B cell (primary cell): ENCODE measurements at regions not wholly inside any gene's neighbourhood (a gene's known extent, or its start where the extent isn't known, plus 50 kb on each side); places are given as distances from the start of the nearest gene placed in this dataset.

Experiments
- ATAC-seq: fragments of 200-7000 bp; cut with Tn5 transposase; one replicate; pipeline ENCODE4 v1.10.0; 2021; ENCODE audit warnings: low read depth, mild to moderate bottlenecking, moderate number of reproducible peaks, moderate library complexity
- CTCF ChIA-PET: fragments of 350-600 bp; sonication (Branson Sonifier 250); formaldehyde crosslinking; loops from one replicate; lab custom pipeline; 2021; ENCODE audit warnings: antibody characterized with exemption, inconsistent platforms; lab: Charles Lee
- POLR2A ChIA-PET: fragments of 350-600 bp; sonication (Branson Sonifier 250); formaldehyde crosslinking; loops from one replicate; lab custom pipeline; 2021; ENCODE audit warnings: antibody characterized with exemption; lab: Charles Lee
- DNase-seq: peaks from one replicate; pipeline ENCODE4 v3.0.0; 2013
- H2AFZ ChIP-seq: 2 replicates; pipeline ENCODE4 v1.6.1; 2012; ENCODE audit warnings: mild to moderate bottlenecking, low read depth, low read length; ENCODE audit not compliant: insufficient read depth, poor library complexity, severe bottlenecking
- H3K27ac ChIP-seq, 2 donors: 1 replicate in 1 of 2; 2 replicates in 1 of 2; pipeline ENCODE4 v1.5.1; 2012 to 2013; ENCODE audit warnings: low read length in 2 of 2, mild to moderate bottlenecking in 2 of 2, moderate library complexity in 1 of 2
- H3K27me3 ChIP-seq, 4 experiments: fragments of 200-600 bp in 1 of 4; sonication (generic) in 1 of 4; replicated peaks in 1 of 4; 1 replicate in 2 of 4; 2 replicates in 2 of 4; pipeline versions ENCODE4 v1.6.1 to v1.7.0; 2013 to 2016; ENCODE audit warnings: low read length in 3 of 4, mild to moderate bottlenecking in 2 of 4, mixed read lengths in 1 of 4, moderate library complexity in 1 of 4; ENCODE audit not compliant: insufficient read depth in 4 of 4, control insufficient read depth in 3 of 4; ENCODE audit errors: control extremely low read depth in 1 of 4
- H3K36me3 ChIP-seq, 2 experiments: replicated peaks in 1 of 2; 1 replicate in 1 of 2; 2 replicates in 1 of 2; pipeline versions ENCODE4 v1.6.1 to v1.7.1; 2013; ENCODE audit warnings: low read length in 1 of 2; ENCODE audit not compliant: insufficient read depth in 2 of 2, control insufficient read depth in 1 of 2; ENCODE audit errors: control extremely low read depth in 1 of 2, extremely low read depth in 1 of 2
- H3K4me1 ChIP-seq, 2 donors: fragments of 200-600 bp in 1 of 2; sonication (generic) in 1 of 2; 1 replicate in 1 of 2; 2 replicates in 1 of 2; pipeline versions ENCODE4 v1.5.1 to v1.6.1; 2013 to 2017; ENCODE audit warnings: low read length in 2 of 2; ENCODE audit not compliant: control insufficient read depth in 2 of 2, insufficient read depth in 2 of 2
- H3K4me2 ChIP-seq: replicated peaks from 2 replicates; pipeline ENCODE3; 2012; ENCODE audit warnings: mild to moderate bottlenecking, low read depth, low read length; ENCODE audit not compliant: poor library complexity, severe bottlenecking
- H3K4me3 ChIP-seq, 5 experiments: fragments of 200-600 bp in 1 of 5; sonication (generic) in 1 of 5; 1 replicate in 3 of 5; 2 replicates in 2 of 5; pipeline versions ENCODE4 v1.5.1 to v1.7.0; 2011 to 2016; ENCODE audit warnings: low read length in 4 of 5, mild to moderate bottlenecking in 4 of 5, low read depth in 2 of 5, control low read depth in 1 of 5, moderate library complexity in 1 of 5; ENCODE audit not compliant: insufficient read depth in 1 of 5; ENCODE audit errors: control extremely low read depth in 1 of 5, extremely low read depth in 1 of 5
- H3K79me2 ChIP-seq: fragments of 200-600 bp; sonication (generic); one replicate; pipeline ENCODE4 v1.6.0; 2016; ENCODE audit warnings: low read length; ENCODE audit not compliant: control insufficient read depth, insufficient read depth
- H3K9ac ChIP-seq: fragments of 200-600 bp; sonication (generic); 2 replicates; pipeline ENCODE4 v1.6.1; 2017; ENCODE audit warnings: mild to moderate bottlenecking, low read length, moderate library complexity
- H3K9me3 ChIP-seq, 3 donors: one replicate each; pipeline versions ENCODE4 v1.6.1 to v1.7.1; 2013; ENCODE audit warnings: low read length in 2 of 3; ENCODE audit not compliant: control insufficient read depth in 2 of 3, insufficient read depth in 1 of 3; ENCODE audit errors: control extremely low read depth in 1 of 3
- H4K20me1 ChIP-seq: 2 replicates; pipeline ENCODE4 v1.6.0; 2012; ENCODE audit warnings: mild to moderate bottlenecking, low read length; ENCODE audit not compliant: insufficient read depth, control insufficient read depth, poor library complexity, severe bottlenecking
- H3K27ac Mint-ChIP-seq: one replicate; pipeline ENCODE4 v1.8.0; 2021; ENCODE audit warnings: mixed read lengths
- H3K27me3 Mint-ChIP-seq: one replicate; pipeline ENCODE4 v1.8.0; 2021; ENCODE audit warnings: mixed read lengths
- H3K4me1 Mint-ChIP-seq: one replicate; pipeline ENCODE4 v1.8.0; 2021; ENCODE audit warnings: mixed read lengths
- H3K4me3 Mint-ChIP-seq: one replicate; pipeline ENCODE4 v1.8.0; 2021; ENCODE audit warnings: mixed read lengths
- H3K9me3 Mint-ChIP-seq: one replicate; pipeline ENCODE4 v1.8.0; 2022; ENCODE audit warnings: mixed read lengths; ENCODE audit not compliant: insufficient read depth
- CTCF ChIP-seq: fragments of 200-600 bp; IDR thresholded peaks from one replicate; pipeline ENCODE4 v1.8.0; 2022; ENCODE audit warnings: antibody characterized with exemption, mild to moderate bottlenecking
- EZH2 ChIP-seq: IDR thresholded peaks from 2 replicates; pipeline ENCODE4 v1.6.1; 2012; ENCODE audit warnings: borderline replicate concordance, low read depth, mild to moderate bottlenecking, moderate library complexity, low read length; ENCODE audit not compliant: insufficient read depth, poor library complexity, severe bottlenecking
- WGBS: methylation state at CpG from one replicate; pipeline ENCODE4 v1.1.5; 2013; ENCODE audit warnings: missing lambda C conversion rate; ENCODE audit not compliant: insufficient coverage; 5-methylcytosine and 5-hydroxymethylcytosine counted together
- intact Hi-C: fragments of 100-400 bp; cut with micrococcal nuclease; formaldehyde crosslinking; loops from one replicate; pipeline ENCODE4 v1.10.0; 2022

DNA sequence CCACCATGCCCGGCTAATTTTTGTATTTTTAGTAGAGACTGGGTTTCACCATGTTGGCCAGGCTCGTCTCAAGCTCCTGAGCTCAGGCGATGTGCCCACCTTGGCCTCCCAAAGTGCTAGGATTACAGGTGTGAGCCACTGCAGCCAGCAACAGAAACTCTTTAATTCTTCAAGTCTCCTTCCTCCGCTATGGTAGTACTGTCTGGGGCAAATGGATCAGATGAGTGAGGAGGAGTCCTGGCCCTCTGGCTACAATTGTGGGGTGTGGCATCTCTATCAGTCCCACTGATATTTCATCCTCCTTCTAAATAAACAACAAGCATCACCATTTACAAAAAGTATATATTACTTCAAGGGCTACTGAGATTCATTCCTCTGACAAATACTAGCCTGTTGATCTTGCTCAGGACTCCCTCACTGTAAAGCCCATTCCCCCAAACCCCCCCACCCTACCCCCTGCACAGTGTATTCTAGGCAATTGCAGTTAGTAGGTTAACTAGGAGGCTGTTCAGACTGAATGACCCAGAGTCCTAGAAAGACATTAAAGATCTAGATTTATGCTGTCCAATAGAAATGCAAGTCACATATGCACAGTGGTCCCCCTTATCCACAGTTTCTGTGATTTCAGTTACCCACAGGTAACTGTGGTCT lies 71.2 kb upstream of the STAM2 start:
- Histone ChIP-seq H2AFZ (no peak overlapping the region), H3K4me3 (no peak overlapping the region), H3K36me3 (no peaks in the 10 kb centered on the region), H3K27me3 (no peaks in the 10 kb centered on the region), H3K9ac (no peak overlapping the region), H3K4me2 (no peak overlapping the region), H3K79me2 (no peaks in the 10 kb centered on the region), H3K9me3 (peaks cover 0 to under 1% (median 0%) of the 10 kb centered on the region in 3 donors), H4K20me1 (no peaks in the 10 kb centered on the region), H3K27ac (no peak overlapping the region), H3K4me1 (no peaks in the 10 kb centered on the region)
- POLR2A ChIA-PET: no interaction called here
- Mint-ChIP-seq H3K27ac (no peak overlapping the region), H3K9me3 (no peaks in the 10 kb centered on the region), H3K27me3 (peaks cover 17% of the 10 kb centered on the region), H3K4me1 (no peaks in the 10 kb centered on the region), H3K4me3 (no peak overlapping the region)
- CTCF ChIA-PET: interaction anchor here (0.7 kb wide), 1 partner anchor 347 kb away, joined by 3 read pairs; no protein-coding TSS in a partner anchor
- WGBS: 90% methylated on average over 2 of the region's 4 CpGs
- TF ChIP-seq CTCF (no peak), EZH2 (no peak)
- no peak for ATAC-seq
- no peak for DNase-seq
- intact Hi-C loops: no loop called here

DNA sequence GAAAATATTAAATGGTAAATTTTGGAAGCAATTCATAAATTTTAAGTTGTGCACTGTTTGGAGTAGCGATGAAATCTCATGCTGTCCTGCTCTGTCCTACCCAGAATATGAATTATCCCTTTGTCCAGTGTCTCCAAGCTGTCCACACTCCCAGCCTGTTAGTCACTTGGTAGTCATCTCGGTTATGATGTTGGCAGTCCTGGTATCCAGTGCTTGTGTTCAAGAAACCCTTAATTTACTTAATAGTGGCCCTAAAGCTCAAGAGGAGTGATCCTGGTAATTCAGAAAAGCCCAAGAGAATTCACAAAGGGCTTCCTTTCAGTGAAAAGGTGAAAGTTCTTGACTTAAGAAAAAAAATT lies 71.8 kb upstream of the STAM2 start:
- no peaks in the 10 kb centered on the region for H3K9me3 ChIP-seq
- peaks cover 17% of the 10 kb centered on the region for H3K27me3 Mint-ChIP-seq
- WGBS: 100% methylated on average over 1 of the region's 2 CpGs
- H4K20me1 ChIP-seq: no peaks in the 10 kb centered on the region
- POLR2A ChIA-PET: no interaction called here
- H3K36me3 ChIP-seq: no peaks in the 10 kb centered on the region
- H3K9ac ChIP-seq: no peak overlapping the region
- TF ChIP-seq CTCF (no peak), EZH2 (no peak)
- H3K27me3 ChIP-seq: no peaks in the 10 kb centered on the region
- no peak overlapping the region for H3K4me3 Mint-ChIP-seq
- CTCF ChIA-PET: interaction anchor here (0.7 kb wide), 1 partner anchor 346 kb away, joined by 3 read pairs; no protein-coding TSS in a partner anchor
- no peaks in the 10 kb centered on the region for H3K4me1 Mint-ChIP-seq
- no peaks in the 10 kb centered on the region for H3K4me1 ChIP-seq
- H3K79me2 ChIP-seq: no peaks in the 10 kb centered on the region
- no peak overlapping the region for H3K27ac Mint-ChIP-seq
- H3K27ac ChIP-seq: no peak overlapping the region
- no peak overlapping the region for H3K4me3 ChIP-seq
- H3K9me3 Mint-ChIP-seq: no peaks in the 10 kb centered on the region
- ATAC-seq: no peak
- H3K4me2 ChIP-seq: no peak overlapping the region
- H2AFZ ChIP-seq: no peak overlapping the region
- intact Hi-C loops: no loop called here
- DNase-seq: no peak
